HEK293 (cell line): ENCODE measurements at regions not wholly inside any gene's neighbourhood (a gene's known extent, or its start where the extent isn't known, plus 50 kb on each side); places are given as distances from the start of the nearest gene placed in this dataset.

Experiments used
- CTCF ChIA-PET: fragments of 350-600 bp; formaldehyde crosslinking; extraction: SDS; loops from one replicate; lab custom pipeline; 2021; ENCODE audit warnings: antibody characterized with exemption; lab: Yijun Ruan, JAX
- POLR2A ChIA-PET: fragments of 300-600 bp; formaldehyde crosslinking; extraction: SDS; loops from one replicate; lab custom pipeline; 2020; ENCODE audit warnings: antibody characterized with exemption, inconsistent platforms; lab: Yijun Ruan, JAX
- H3K27ac ChIP-seq: fragments of 200-500 bp; sonication (Bioruptor generic); 2 replicates; pipeline ENCODE4 v1.5.1; 2014; ENCODE audit warnings: low read depth, low read length, control low read depth, inconsistent platforms; ENCODE audit errors: extremely low read depth
- H3K36me3 ChIP-seq, 2 experiments: fragments of 200-500 bp in 1 of 2; sonication (Bioruptor generic) in 1 of 2; 1 replicate in 1 of 2; 2 replicates in 1 of 2; pipeline ENCODE4 v1.5.1; 2014 to 2017; ENCODE audit warnings: inconsistent platforms in 2 of 2, low read length in 2 of 2; ENCODE audit not compliant: control insufficient read depth in 2 of 2, insufficient read depth in 1 of 2
- H3K4me1 ChIP-seq: fragments of 200-500 bp; sonication (Bioruptor generic); 2 replicates; pipeline ENCODE4 v1.5.1; 2014; ENCODE audit warnings: mild to moderate bottlenecking, low read length, inconsistent platforms; ENCODE audit not compliant: control insufficient read depth, insufficient read depth
- H3K4me3 ChIP-seq: 2 replicates; pipeline ENCODE4 v1.5.1; 2011; ENCODE audit warnings: low read depth, mild to moderate bottlenecking, control low read depth, low read length, moderate library complexity
- H3K9me3 ChIP-seq: fragments of 200-500 bp; sonication (Bioruptor generic); 2 replicates; pipeline ENCODE4 v1.5.1; 2014; ENCODE audit warnings: low read depth, low read length, inconsistent platforms; ENCODE audit not compliant: control insufficient read depth, insufficient read depth
- SP7 ChIP-seq: fragments of 450-650 bp; formaldehyde crosslinking; IDR thresholded peaks from 2 replicates; pipeline ENCODE4 v1.5.1; 2016; ENCODE audit warnings: missing biosample characterization, missing genetic modification characterization
- YY2 ChIP-seq: fragments of 450-650 bp; formaldehyde crosslinking; IDR thresholded peaks from 2 replicates; pipeline ENCODE4 v1.5.1; 2016; ENCODE audit warnings: missing biosample characterization, missing genetic modification characterization
- ZBTB20 ChIP-seq: fragments of 450-650 bp; formaldehyde crosslinking; IDR thresholded peaks from 2 replicates; pipeline ENCODE4 v1.5.1; 2016; ENCODE audit warnings: missing biosample characterization, missing genetic modification characterization
- ZBTB48 ChIP-seq: fragments of 450-650 bp; formaldehyde crosslinking; IDR thresholded peaks from 2 replicates; pipeline ENCODE4 v1.5.1; 2016; ENCODE audit warnings: missing biosample characterization, missing genetic modification characterization
- ZFHX2 ChIP-seq: fragments of 450-650 bp; formaldehyde crosslinking; conservative IDR thresholded peaks from 2 replicates; pipeline ENCODE4 v1.5.1; 2016; ENCODE audit warnings: missing biosample characterization, missing genetic modification characterization
- ZNF10 ChIP-seq: fragments of 450-650 bp; formaldehyde crosslinking; IDR thresholded peaks from 2 replicates; pipeline ENCODE4 v1.5.1; 2017; ENCODE audit warnings: missing biosample characterization, missing genetic modification characterization
- ZNF112 ChIP-seq: fragments of 450-650 bp; formaldehyde crosslinking; IDR thresholded peaks from 2 replicates; pipeline ENCODE4 v1.5.0; 2017; ENCODE audit warnings: missing biosample characterization, missing genetic modification characterization
- ZNF211 ChIP-seq: fragments of 450-650 bp; formaldehyde crosslinking; IDR thresholded peaks from 2 replicates; pipeline ENCODE4 v1.5.1; 2016; ENCODE audit warnings: low read depth, missing biosample characterization, missing genetic modification characterization
- ZNF302 ChIP-seq: fragments of 450-650 bp; formaldehyde crosslinking; IDR thresholded peaks from 2 replicates; pipeline ENCODE4 v1.5.1; 2016; ENCODE audit warnings: missing biosample characterization, missing genetic modification characterization, low read depth
- ZNF311 ChIP-seq: fragments of 450-650 bp; formaldehyde crosslinking; IDR thresholded peaks from 2 replicates; pipeline ENCODE4 v1.5.1; 2017; ENCODE audit warnings: missing biosample characterization, missing genetic modification characterization, borderline replicate concordance
- ZNF341 ChIP-seq: fragments of 450-650 bp; formaldehyde crosslinking; IDR thresholded peaks from 2 replicates; pipeline ENCODE4; 2016; ENCODE audit warnings: low read depth, missing biosample characterization, missing genetic modification characterization
- ZNF391 ChIP-seq: fragments of 450-650 bp; formaldehyde crosslinking; IDR thresholded peaks from 2 replicates; pipeline ENCODE4 v1.5.1; 2016; ENCODE audit warnings: low read depth, missing biosample characterization, missing genetic modification characterization, borderline replicate concordance
- ZNF426 ChIP-seq: fragments of 450-650 bp; formaldehyde crosslinking; IDR thresholded peaks from 2 replicates; pipeline ENCODE4 v1.5.1; 2017; ENCODE audit warnings: missing biosample characterization, missing genetic modification characterization, mild to moderate bottlenecking, inconsistent platforms, moderate library complexity
- ZNF530 ChIP-seq: fragments of 450-650 bp; formaldehyde crosslinking; IDR thresholded peaks from 2 replicates; pipeline ENCODE4 v1.5.1; 2016; ENCODE audit warnings: low read depth, missing biosample characterization, missing genetic modification characterization
- ZNF561 ChIP-seq: fragments of 450-650 bp; IDR thresholded peaks from 2 replicates; pipeline ENCODE4 v1.5.1; 2018; ENCODE audit warnings: missing biosample characterization, missing genetic modification characterization, borderline replicate concordance
- ZNF629 ChIP-seq: fragments of 450-650 bp; formaldehyde crosslinking; IDR thresholded peaks from 2 replicates; pipeline ENCODE4 v1.5.1; 2017; ENCODE audit warnings: missing biosample characterization, missing genetic modification characterization
- ZNF654 ChIP-seq: fragments of 450-650 bp; formaldehyde crosslinking; IDR thresholded peaks from 2 replicates; pipeline ENCODE4 v1.5.1; 2016; ENCODE audit warnings: low read depth, missing biosample characterization, missing genetic modification characterization
- ZNF658 ChIP-seq: fragments of 450-650 bp; formaldehyde crosslinking; IDR thresholded peaks from 2 replicates; pipeline ENCODE4; 2016; ENCODE audit warnings: missing biosample characterization, missing genetic modification characterization
- ZNF837 ChIP-seq: fragments of 450-650 bp; formaldehyde crosslinking; IDR thresholded peaks from 2 replicates; pipeline ENCODE4 v1.5.1; 2016; ENCODE audit warnings: missing biosample characterization, missing genetic modification characterization
- TF ChIP-seq, protein P1 (sequence below): fragments of 450-650 bp; formaldehyde crosslinking; IDR thresholded peaks from 2 replicates; pipeline ENCODE4 v1.5.1; 2016; ENCODE audit warnings: missing biosample characterization, missing genetic modification characterization
- TF ChIP-seq, protein P2 (sequence below): fragments of 450-650 bp; formaldehyde crosslinking; IDR thresholded peaks from 2 replicates; pipeline ENCODE4 v1.5.1; 2016; ENCODE audit warnings: missing biosample characterization, missing genetic modification characterization
- TF ChIP-seq, protein P3 (sequence below): fragments of 450-650 bp; formaldehyde crosslinking; IDR thresholded peaks from 2 replicates; pipeline ENCODE4 v1.5.1; 2016; ENCODE audit warnings: missing biosample characterization, missing genetic modification characterization

DNA sequence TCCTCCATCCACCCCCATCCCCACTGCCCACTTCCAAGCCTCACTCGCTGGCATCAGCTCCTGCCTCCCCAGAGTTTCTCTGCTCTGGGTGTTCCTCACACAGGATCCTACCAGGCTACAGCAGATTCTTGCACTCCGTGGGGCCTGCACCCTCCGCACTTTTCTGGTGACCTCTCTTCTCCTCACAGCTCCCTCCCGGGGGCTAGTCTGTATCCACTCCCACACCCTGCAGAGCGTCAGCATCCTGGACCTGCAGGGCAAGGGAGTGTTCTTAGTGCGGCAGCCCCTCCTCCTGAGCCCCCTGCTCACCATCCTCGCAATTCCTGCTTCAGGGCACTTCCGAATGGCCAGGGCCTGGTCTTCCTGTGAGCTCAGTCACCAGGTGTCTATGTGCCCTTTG lies 224.2 kb downstream of the DLL1 start:
- no peak for TF ChIP-seq ZNF426 (tag by site-specific recombination)
- TF ChIP-seq ZNF341 = no peak
- TF ChIP-seq ZNF837 (tag by site-specific recombination) = no peak
- TF ChIP-seq, all 188 proteins: peak for 0
- CTCF ChIA-PET = no interaction called here

DNA sequence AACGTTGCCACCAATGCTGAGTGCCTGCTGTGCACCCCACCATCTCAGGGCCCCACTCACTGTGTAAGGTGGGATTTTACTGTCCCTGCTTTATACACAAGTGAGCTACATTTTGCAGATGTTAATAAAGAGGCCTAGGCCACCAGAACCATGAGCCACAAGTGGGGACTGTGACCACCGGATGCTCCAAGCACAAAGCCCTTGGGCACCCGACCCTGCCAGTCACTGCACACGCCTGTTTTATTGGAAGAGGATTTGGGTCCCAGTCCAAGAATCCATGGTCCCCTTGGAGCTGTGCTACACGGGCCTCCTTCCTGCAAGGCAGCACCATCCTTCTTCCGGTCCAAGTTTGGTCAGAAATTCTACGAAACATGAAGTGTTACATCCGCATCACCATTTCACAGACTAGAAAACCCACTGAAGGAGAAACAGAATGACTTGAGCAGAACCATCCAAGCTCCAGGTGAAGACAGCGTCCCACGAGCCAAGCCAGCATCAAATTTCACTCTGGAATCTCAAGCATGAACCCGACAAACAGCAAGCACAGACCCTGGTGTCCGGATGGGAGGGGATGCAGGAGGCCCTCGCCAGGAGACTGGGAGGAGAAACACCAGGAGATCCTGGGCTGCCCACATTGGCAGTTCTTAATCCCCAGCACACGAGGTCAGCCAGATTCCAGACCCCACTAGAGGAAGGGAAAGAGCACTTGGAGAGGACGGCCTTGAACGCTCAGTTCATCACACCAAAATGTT lies 226.9 kb downstream of the DLL1 start:
- no peaks in the 10 kb centered on the region for H3K9me3 ChIP-seq
- no peak overlapping the region for H3K4me3 ChIP-seq
- no peaks in the 10 kb centered on the region for H3K36me3 ChIP-seq
- no peaks in the 10 kb centered on the region for H3K4me1 ChIP-seq
- TF ChIP-seq, protein P1, sequence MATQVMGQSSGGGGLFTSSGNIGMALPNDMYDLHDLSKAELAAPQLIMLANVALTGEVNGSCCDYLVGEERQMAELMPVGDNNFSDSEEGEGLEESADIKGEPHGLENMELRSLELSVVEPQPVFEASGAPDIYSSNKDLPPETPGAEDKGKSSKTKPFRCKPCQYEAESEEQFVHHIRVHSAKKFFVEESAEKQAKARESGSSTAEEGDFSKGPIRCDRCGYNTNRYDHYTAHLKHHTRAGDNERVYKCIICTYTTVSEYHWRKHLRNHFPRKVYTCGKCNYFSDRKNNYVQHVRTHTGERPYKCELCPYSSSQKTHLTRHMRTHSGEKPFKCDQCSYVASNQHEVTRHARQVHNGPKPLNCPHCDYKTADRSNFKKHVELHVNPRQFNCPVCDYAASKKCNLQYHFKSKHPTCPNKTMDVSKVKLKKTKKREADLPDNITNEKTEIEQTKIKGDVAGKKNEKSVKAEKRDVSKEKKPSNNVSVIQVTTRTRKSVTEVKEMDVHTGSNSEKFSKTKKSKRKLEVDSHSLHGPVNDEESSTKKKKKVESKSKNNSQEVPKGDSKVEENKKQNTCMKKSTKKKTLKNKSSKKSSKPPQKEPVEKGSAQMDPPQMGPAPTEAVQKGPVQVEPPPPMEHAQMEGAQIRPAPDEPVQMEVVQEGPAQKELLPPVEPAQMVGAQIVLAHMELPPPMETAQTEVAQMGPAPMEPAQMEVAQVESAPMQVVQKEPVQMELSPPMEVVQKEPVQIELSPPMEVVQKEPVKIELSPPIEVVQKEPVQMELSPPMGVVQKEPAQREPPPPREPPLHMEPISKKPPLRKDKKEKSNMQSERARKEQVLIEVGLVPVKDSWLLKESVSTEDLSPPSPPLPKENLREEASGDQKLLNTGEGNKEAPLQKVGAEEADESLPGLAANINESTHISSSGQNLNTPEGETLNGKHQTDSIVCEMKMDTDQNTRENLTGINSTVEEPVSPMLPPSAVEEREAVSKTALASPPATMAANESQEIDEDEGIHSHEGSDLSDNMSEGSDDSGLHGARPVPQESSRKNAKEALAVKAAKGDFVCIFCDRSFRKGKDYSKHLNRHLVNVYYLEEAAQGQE (tag by site-specific recombination) = no peak
- TF ChIP-seq ZNF112 (tag by site-specific recombination) = no peak
- TF ChIP-seq, protein P2, sequence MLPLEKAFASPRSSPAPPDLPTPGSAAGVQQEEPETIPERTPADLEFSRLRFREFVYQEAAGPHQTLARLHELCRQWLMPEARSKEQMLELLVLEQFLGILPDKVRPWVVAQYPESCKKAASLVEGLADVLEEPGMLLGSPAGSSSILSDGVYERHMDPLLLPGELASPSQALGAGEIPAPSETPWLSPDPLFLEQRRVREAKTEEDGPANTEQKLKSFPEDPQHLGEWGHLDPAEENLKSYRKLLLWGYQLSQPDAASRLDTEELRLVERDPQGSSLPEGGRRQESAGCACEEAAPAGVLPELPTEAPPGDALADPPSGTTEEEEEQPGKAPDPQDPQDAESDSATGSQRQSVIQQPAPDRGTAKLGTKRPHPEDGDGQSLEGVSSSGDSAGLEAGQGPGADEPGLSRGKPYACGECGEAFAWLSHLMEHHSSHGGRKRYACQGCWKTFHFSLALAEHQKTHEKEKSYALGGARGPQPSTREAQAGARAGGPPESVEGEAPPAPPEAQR = no peak
- no peak for TF ChIP-seq ZNF302 (tag by site-specific recombination)
- TF ChIP-seq ZNF654 = no peak
- no peak for TF ChIP-seq YY2 (tag by site-specific recombination)
- TF ChIP-seq ZNF10 = no peak
- no peak for TF ChIP-seq ZNF391
- TF ChIP-seq ZNF629 = no peak
- no peak for TF ChIP-seq SP7 (tag by site-specific recombination)
- no peak for TF ChIP-seq ZNF530 (tag by site-specific recombination)
- TF ChIP-seq ZNF561 = no peak
- no peak for TF ChIP-seq ZNF211 (tag by site-specific recombination)
- TF ChIP-seq, all 188 proteins: peak for 0
- H3K27ac ChIP-seq = no peak overlapping the region
- CTCF ChIA-PET = no interaction called here
- POLR2A ChIA-PET = no interaction called here

More for the DNA sequence above, 224.2 kb downstream of the DLL1 start:
- no peak overlapping the region for H3K4me3 ChIP-seq
- no peak overlapping the region for H3K27ac ChIP-seq
- H3K9me3 ChIP-seq = no peaks in the 10 kb centered on the region
- POLR2A ChIA-PET = no interaction called here
- no peaks in the 10 kb centered on the region for H3K36me3 ChIP-seq
- no peaks in the 10 kb centered on the region for H3K4me1 ChIP-seq

DNA sequence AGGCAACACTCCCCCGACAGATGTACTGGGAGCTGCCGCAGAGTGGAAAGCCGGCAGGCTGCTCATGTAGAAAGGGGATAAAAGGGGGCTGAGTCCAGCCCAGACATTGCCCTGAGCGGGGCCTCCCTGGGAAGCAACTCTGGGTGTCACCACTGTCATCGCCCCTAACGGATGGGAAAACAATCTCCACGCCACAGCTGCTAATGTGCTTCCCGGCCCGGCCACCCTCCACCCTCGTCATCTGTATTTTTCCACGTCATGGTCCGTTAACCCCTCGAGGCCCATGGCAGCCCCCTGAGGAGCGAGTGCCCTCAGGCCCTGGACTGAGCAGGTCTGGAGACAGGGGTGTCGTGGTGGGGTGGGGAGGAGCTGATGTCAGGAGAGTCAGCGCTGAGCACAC lies 227.4 kb downstream of the DLL1 start:
- no peaks in the 10 kb centered on the region for H3K9me3 ChIP-seq

More for the DNA sequence above, 227.4 kb downstream of the DLL1 start:
- no peaks in the 10 kb centered on the region for H3K36me3 ChIP-seq
- TF ChIP-seq ZNF311 (tag by site-specific recombination) (no peak), ZBTB48 (tag by site-specific recombination) (no peak), ZNF658 (tag by site-specific recombination) (no peak), ZFHX2 (tag by site-specific recombination) (no peak), ZBTB20 (no peak)
- TF ChIP-seq, protein P3, sequence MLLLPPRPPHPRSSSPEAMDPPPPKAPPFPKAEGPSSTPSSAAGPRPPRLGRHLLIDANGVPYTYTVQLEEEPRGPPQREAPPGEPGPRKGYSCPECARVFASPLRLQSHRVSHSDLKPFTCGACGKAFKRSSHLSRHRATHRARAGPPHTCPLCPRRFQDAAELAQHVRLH (tag by site-specific recombination) = no peak
- H3K4me3 ChIP-seq = no peak overlapping the region
- no peaks in the 10 kb centered on the region for H3K4me1 ChIP-seq
- ChIA-PET POLR2A (no interaction called here), CTCF (no interaction called here)
- H3K27ac ChIP-seq = no peak overlapping the region
